SK-N-SH (cell line): ENCODE measurements at regions not wholly inside any gene's neighbourhood (a gene's known extent, or its start where the extent isn't known, plus 50 kb on each side); places are given as distances from the start of the nearest gene placed in this dataset.

Experiments
- CTCF ChIA-PET: fragments of 300-600, 350-600 bp; formaldehyde crosslinking; extraction: SDS; loops from one replicate; lab custom pipeline; 2021; lab: Yijun Ruan, JAX
- POLR2A ChIA-PET: fragments of 350-600 bp; sonication (Branson Sonifier 250); formaldehyde crosslinking; extraction: SDS; loops from one replicate; lab custom pipeline; 2020; ENCODE audit warnings: antibody characterized with exemption, inconsistent platforms; lab: Yijun Ruan, JAX
- DNase-seq: peaks from one replicate; pipeline ENCODE4 v3.0.0; 2012
- H2AFZ ChIP-seq: fragments of 200-600 bp; sonication (generic); 2 replicates; pipeline ENCODE4 v1.8.1; 2016; ENCODE audit warnings: antibody characterized with exemption, mild to moderate bottlenecking, low read depth
- H3F3A ChIP-seq: fragments of 200-600 bp; sonication (generic); replicated peaks from 2 replicates; pipeline ENCODE3; 2016; ENCODE audit warnings: antibody characterized with exemption, mild to moderate bottlenecking; ENCODE audit not compliant: insufficient read depth
- H3K27ac ChIP-seq, 2 experiments: fragments of 200-500 bp in 1 of 2; fragments of 200-600 bp in 1 of 2; sonication (Bioruptor generic) in 1 of 2; sonication (generic), shearing (Covaris generic) in 1 of 2; 2 replicates each; pipeline versions ENCODE4 v1.5.1 to v1.6.1; 2014 to 2016; ENCODE audit warnings: low read depth in 2 of 2, inconsistent platforms in 1 of 2, low read length in 1 of 2, mild to moderate bottlenecking in 1 of 2, mixed read lengths in 1 of 2
- H3K27me3 ChIP-seq: fragments of 200-600 bp; sonication (generic), shearing (Covaris generic); 2 replicates; pipeline ENCODE4 v1.6.1; 2016; ENCODE audit warnings: mixed run types; ENCODE audit not compliant: insufficient read depth
- H3K36me3 ChIP-seq, 2 experiments: fragments of 200-500 bp in 1 of 2; fragments of 200-600 bp in 1 of 2; sonication (Bioruptor generic) in 1 of 2; sonication (generic) in 1 of 2; replicated peaks in 1 of 2; 2 replicates each; pipeline versions ENCODE3 to v1.5.1; 2014 to 2016; ENCODE audit warnings: low read length in 1 of 2, mild to moderate bottlenecking in 1 of 2; ENCODE audit not compliant: insufficient read depth in 2 of 2, control insufficient read depth in 1 of 2
- H3K4me1 ChIP-seq, 2 experiments: fragments of 200-500 bp in 1 of 2; fragments of 200-600 bp in 1 of 2; sonication (Bioruptor generic) in 1 of 2; sonication (generic), shearing (Covaris generic) in 1 of 2; 2 replicates each; pipeline versions ENCODE4 v1.5.1 to v1.6.1; 2014 to 2016; ENCODE audit warnings: low read depth in 1 of 2, low read length in 1 of 2, mixed run types in 1 of 2; ENCODE audit not compliant: insufficient read depth in 2 of 2, control insufficient read depth in 1 of 2
- H3K4me2 ChIP-seq: fragments of 200-600 bp; sonication (generic), shearing (Covaris generic); 2 replicates; pipeline ENCODE4 v1.6.1; 2017; ENCODE audit warnings: mixed run types
- H3K4me3 ChIP-seq, 2 experiments: fragments of 200-500 bp in 1 of 2; fragments of 200-600 bp in 1 of 2; sonication (Bioruptor generic) in 1 of 2; sonication (generic), shearing (Covaris generic) in 1 of 2; 2 replicates each; pipeline versions ENCODE4 v1.5.1 to v1.8.1; 2014 to 2016; ENCODE audit warnings: low read depth in 2 of 2, inconsistent platforms in 1 of 2, low read length in 1 of 2, mild to moderate bottlenecking in 1 of 2, mixed read lengths in 1 of 2, moderate library complexity in 1 of 2
- H3K79me2 ChIP-seq: fragments of 200-600 bp; sonication (generic); 2 replicates; pipeline ENCODE4 v1.8.1; 2017; ENCODE audit warnings: mild to moderate bottlenecking; ENCODE audit not compliant: insufficient read depth
- H3K9ac ChIP-seq: fragments of 200-600 bp; sonication (generic); 2 replicates; pipeline ENCODE4 v1.6.1; 2017; ENCODE audit warnings: mixed run types
- H3K9me2 ChIP-seq: fragments of 200-600 bp; sonication (generic); 2 replicates; pipeline ENCODE4 v1.6.1; 2017; ENCODE audit warnings: mixed run types
- H3K9me3 ChIP-seq: fragments of 200-600 bp; sonication (generic); 2 replicates; pipeline ENCODE4 v1.6.1; 2017; ENCODE audit warnings: mixed run types, mild to moderate bottlenecking, moderate library complexity
- H4K20me1 ChIP-seq: fragments of 200-600 bp; sonication (generic); 2 replicates; pipeline ENCODE4 v1.6.1; 2017; ENCODE audit warnings: mild to moderate bottlenecking, mixed run types; ENCODE audit not compliant: insufficient read depth
- CHD2 ChIP-seq: fragments of 150-350 bp; IDR thresholded peaks from 2 replicates; pipeline ENCODE4 v1.6.1; 2018; ENCODE audit warnings: low read length; ENCODE audit not compliant: partially characterized antibody
- EZH2phosphoT487 ChIP-seq: fragments of 200-600 bp; sonication (generic); IDR thresholded peaks from 2 replicates; pipeline ENCODE4 v1.6.1; 2017; ENCODE audit warnings: low read depth, mixed run types, mild to moderate bottlenecking, antibody characterized with exemption, moderate library complexity, borderline replicate concordance
- FOSL2 ChIP-seq: IDR thresholded peaks from 2 replicates; pipeline ENCODE4 v1.4.0; 2012; ENCODE audit warnings: low read depth, mild to moderate bottlenecking, moderate library complexity, borderline replicate concordance
- FOXJ3 ChIP-seq: sonication (generic); formaldehyde crosslinking; IDR thresholded peaks from 2 replicates; pipeline ENCODE4 v1.5.1; 2020; ENCODE audit warnings: mild to moderate bottlenecking, missing genetic modification reagents
- GABPA ChIP-seq: IDR thresholded peaks from 2 replicates; pipeline ENCODE4 v1.4.0; 2012; ENCODE audit warnings: low read depth, mild to moderate bottlenecking
- IRF3 ChIP-seq: fragments of 150-350 bp; IDR thresholded peaks from 2 replicates; pipeline ENCODE4 v1.6.1; 2016; ENCODE audit warnings: mild to moderate bottlenecking, low read depth, low read length
- JUND ChIP-seq: IDR thresholded peaks from 2 replicates; pipeline ENCODE4 v1.4.0; 2012
- MXI1 ChIP-seq: IDR thresholded peaks from 2 replicates; pipeline ENCODE4 v1.6.1; 2012; ENCODE audit warnings: mild to moderate bottlenecking, low read depth, low read length, improper control_type of control experiment
- NFIC ChIP-seq: IDR thresholded peaks from 2 replicates; pipeline ENCODE4 v1.4.0; 2012; ENCODE audit warnings: borderline replicate concordance
- RAD21 ChIP-seq: IDR thresholded peaks from 2 replicates; pipeline ENCODE4 v1.6.1; 2012; ENCODE audit warnings: mild to moderate bottlenecking, low read length
- RCOR1 ChIP-seq: fragments of 150-350 bp; IDR thresholded peaks from 2 replicates; pipeline ENCODE4 v1.6.1; 2017; ENCODE audit warnings: antibody characterized with exemption, low read length
- REST ChIP-seq: IDR thresholded peaks from 2 replicates; pipeline ENCODE4 v1.6.1; 2012; ENCODE audit warnings: mild to moderate bottlenecking, low read depth, low read length, moderate library complexity
- SIN3A ChIP-seq: IDR thresholded peaks from 2 replicates; pipeline ENCODE4 v1.6.1; 2012; ENCODE audit warnings: low read depth, mild to moderate bottlenecking, low read length, moderate library complexity, borderline replicate concordance
- SMC3 ChIP-seq: IDR thresholded peaks from 2 replicates; pipeline ENCODE4 v1.6.1; 2012; ENCODE audit warnings: low read depth, low read length, improper control_type of control experiment
- TAF1 ChIP-seq: IDR thresholded peaks from 2 replicates; pipeline ENCODE4 v1.6.1; 2012; ENCODE audit warnings: low read depth, mild to moderate bottlenecking, low read length, moderate library complexity, borderline replicate concordance
- TCF12 ChIP-seq: IDR thresholded peaks from 2 replicates; pipeline ENCODE4 v1.4.0; 2012
- USF1 ChIP-seq: IDR thresholded peaks from 2 replicates; pipeline ENCODE4 v1.4.0; 2012; ENCODE audit warnings: low read depth, borderline replicate concordance
- YY1 ChIP-seq: IDR thresholded peaks from 2 replicates; pipeline ENCODE4 v1.4.0; 2012; ENCODE audit warnings: low read depth, mild to moderate bottlenecking
- ZBTB33 ChIP-seq: IDR thresholded peaks from 2 replicates; pipeline ENCODE4 v1.4.0; 2012; ENCODE audit warnings: low read depth, borderline replicate concordance
- WGBS: methylation state at CpG from one replicate; pipeline ENCODE4 v1.1.6; 2017; ENCODE audit warnings: low lambda C conversion rate; 5-methylcytosine and 5-hydroxymethylcytosine counted together

- DNase-seq, result no peak
- ChIA-PET CTCF (interaction anchor here (0.8 to 11.7 kb wide), 20 partner anchors 9 to 1041 kb away, joined by 3 to 167 read pairs (median 6); no protein-coding TSS in a partner anchor), POLR2A (no interaction called here)
- Histone ChIP-seq H3K4me3 (no peak overlapping the region), H3K9me3 (no peaks in the 10 kb centered on the region), H3K4me2 (no peak overlapping the region), H3K79me2 (no peaks in the 10 kb centered on the region), H3K9ac (no peak overlapping the region), H3F3A (peaks cover 14% of the 10 kb centered on the region), H3K27ac (no peak overlapping the region), H3K9me2 (no peaks in the 10 kb centered on the region), H4K20me1 (no peaks in the 10 kb centered on the region), H3K36me3 (no peaks in the 10 kb centered on the region), H3K4me1 (peaks cover 0 to 10% of the 10 kb centered on the region in 2 experiments; a peak in 2 of 4 replicates), H2AFZ (no peak overlapping the region), H3K27me3 (0 out of 2 replicates have a peak, but pooled peaks cover 12% of the 10 kb centered on the region)
- TF ChIP-seq RAD21 (no peak), USF1 (no peak), RCOR1 (no peak), FOSL2 (no peak), IRF3 (no peak), MXI1 (no peak), SMC3 (no peak), TAF1 (no peak), NFIC (no peak), REST (no peak), GABPA (no peak), SIN3A (no peak), CHD2 (no peak), JUND (no peak), FOXJ3 (no peak), EZH2phosphoT487 (no peak), ZBTB33 (no peak), TCF12 (no peak), YY1 (no peak)
- WGBS, result 79% methylated on average over 10 of the region's 11 CpGs
Observed at GRCh38 chr2:120681696-120682288, 53.9 kb upstream of the GLI2 start.
